ENCODE measurements at regions not wholly inside any gene's neighbourhood (a gene's known extent, or its start where the extent isn't known, plus 50 kb on each side); places are given as distances from the start of the nearest gene placed in this dataset.

DNA sequence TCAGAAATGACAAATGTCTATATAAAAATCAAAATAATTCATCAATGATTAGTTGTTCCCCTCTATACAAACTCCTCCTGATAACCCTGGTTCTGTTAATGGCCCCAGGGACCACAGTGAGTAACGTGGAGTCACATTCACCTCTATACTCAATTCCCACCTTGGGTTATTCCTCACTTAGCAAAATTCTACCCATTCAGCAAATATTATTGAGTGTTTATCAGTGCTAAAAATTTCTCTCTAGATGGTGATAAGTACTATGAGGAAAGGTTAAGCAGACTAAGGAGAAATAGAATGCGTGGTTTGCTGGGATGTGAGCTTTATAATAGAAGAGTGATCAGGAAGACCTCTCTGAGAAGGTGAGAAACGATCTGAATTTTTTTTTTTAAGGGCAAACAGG is 1124.5 kb downstream of the BCL11A start:
- no peak overlapping the region for H3K4me3 ChIP-seq (ENCODE audit: extremely low read depth in 1 of 4, insufficient read depth in 2 of 4, low read depth in 3 of 4, low read length in 4 of 4)
- 88% methylated on average over 3 of the region's 3 CpGs; no CpG with 5 or more reads in 1 of the 2 experiments for WGBS, 2 experiments (ENCODE audit: extremely low coverage in 1 of 2, insufficient coverage in 1 of 2, insufficient read length in 1 of 2, insufficient replicate concordance in 2 of 2, low coverage in 1 of 2, low lambda C conversion rate in 2 of 2, missing lambda C conversion rate in 1 of 2)
- H2BK20ac ChIP-seq (ENCODE audit: low read length): no peak overlapping the region
- H3K23me2 ChIP-seq (ENCODE audit: low read depth, low read length): no peaks in the 10 kb centered on the region; the same call in 1 of the 2 replicates
- peaks cover 0 to 5% of the 10 kb centered on the region in 2 experiments; a peak in 2 of 4 replicates for H3K9me3 ChIP-seq (ENCODE audit: insufficient read depth in 2 of 2, low read depth in 1 of 2, low read length in 1 of 2)
- no peak overlapping the region for H2BK5ac ChIP-seq (ENCODE audit: low read depth, low read length)
- H4K8ac ChIP-seq (ENCODE audit: extremely low read depth, insufficient read depth, low read length): no peak overlapping the region
- H3K14ac ChIP-seq (ENCODE audit: insufficient read length): no peak overlapping the region
- no peak overlapping the region for H2BK12ac ChIP-seq (ENCODE audit: low read depth, low read length)
- no peak overlapping the region for H3K23ac ChIP-seq (ENCODE audit: insufficient read length)
- H3K4me2 ChIP-seq (ENCODE audit: insufficient read depth in 1 of 2, low read depth in 2 of 2, low read length in 2 of 2): no peak overlapping the region
- no peak overlapping the region for H2AFZ ChIP-seq (ENCODE audit: low read length)
- no peak overlapping the region for H3K9ac ChIP-seq (replicated peaks in 1 of 4; ENCODE audit: extremely low read depth in 1 of 4, low read depth in 3 of 4, low read length in 3 of 4)
- no peak for FAIRE-seq
- H3K56ac ChIP-seq (replicated peaks; ENCODE audit: insufficient read length, low read depth, low read length): no peak overlapping the region
- H3K18ac ChIP-seq (ENCODE audit: extremely low read depth, low read length): no peak overlapping the region
- no peak for DNase-seq (ENCODE audit: low read depth in 1 of 2, low spot score in 2 of 2)
- no peak overlapping the region for H4K91ac ChIP-seq (replicated peaks; ENCODE audit: insufficient read length, low read length)
- POLR2A ChIA-PET (ENCODE audit: partially characterized antibody): no interaction called here
- H2AK5ac ChIP-seq (ENCODE audit: low read depth, low read length): no peak overlapping the region
- CTCF ChIA-PET (ENCODE audit: partially characterized antibody): interaction anchor here (0.7 kb wide), 2 partner anchors 367 to 767 kb away, joined by 3 read pairs; no protein-coding TSS in a partner anchor
- H3K4ac ChIP-seq (replicated peaks; ENCODE audit: insufficient read length, low read depth, low read length): no peak overlapping the region
- H3K27ac ChIP-seq (ENCODE audit: low read depth, low read length): no peak overlapping the region
- no peaks in the 10 kb centered on the region for H3K79me2 ChIP-seq (ENCODE audit: control insufficient read depth in 1 of 2, insufficient read depth in 2 of 2, low read length in 2 of 2)
- H3K79me1 ChIP-seq (ENCODE audit: low read depth, low read length): no peaks in the 10 kb centered on the region
- H3K4me1 ChIP-seq (replicated peaks in 1 of 4; ENCODE audit: control insufficient read depth in 3 of 4, insufficient read depth in 4 of 4, low read length in 3 of 4): peaks cover 0 to 4% (median 3%) of the 10 kb centered on the region in 4 experiments; a peak in 4 of 7 replicates
- H4K5ac ChIP-seq (ENCODE audit: insufficient read length, low read depth, low read length): no peak overlapping the region
- H2BK15ac ChIP-seq (ENCODE audit: low read length): no peak overlapping the region
- no peaks in the 10 kb centered on the region for H3K36me3 ChIP-seq (ENCODE audit: control insufficient read depth in 2 of 4, insufficient read depth in 4 of 4, low read length in 3 of 4)
- no peak overlapping the region for H2BK120ac ChIP-seq (replicated peaks; ENCODE audit: low read depth, low read length)
- peaks cover 0 to 1% (median 0%) of the 10 kb centered on the region in 4 experiments; a peak in 1 of 7 replicates for H3K27me3 ChIP-seq (replicated peaks in 1 of 4; ENCODE audit: control insufficient read depth in 3 of 4, extremely low read depth in 1 of 4, insufficient read depth in 3 of 4, low read length in 3 of 4)
- H4K20me1 ChIP-seq (replicated peaks in 1 of 2; ENCODE audit: control insufficient read depth in 1 of 2, insufficient read depth in 2 of 2, low read length in 2 of 2): no peaks in the 10 kb centered on the region
- TF ChIP-seq EP300 (IDR thresholded peaks at IDR 0.05; ENCODE audit: borderline replicate concordance in 1 of 2, low read depth in 2 of 2, low read length in 2 of 2) (no peak), CBX5 (IDR thresholded peaks at IDR 0.05; ENCODE audit: low read depth, low read length) (no peak), SIRT6 (IDR thresholded peaks at IDR 0.05; ENCODE audit: low read length) (no peak), HDAC6 (IDR thresholded peaks at IDR 0.05; ENCODE audit: low read depth, low read length) (no peak), FOSL1 (IDR thresholded peaks at IDR 0.05; ENCODE audit: insufficient read depth, low read depth, low read length) (no peak), SP2 (IDR thresholded peaks at IDR 0.05; ENCODE audit: low read length) (no peak)
